LNCAP (cell line): ENCODE measurements at regions not wholly inside any gene's neighbourhood (a gene's known extent, or its start where the extent isn't known, plus 50 kb on each side); places are given as distances from the start of the nearest gene placed in this dataset.

Source experiments
- TF ChIP-seq, protein P1 (sequence below): fragments of 450-650 bp; IDR thresholded peaks from 2 replicates; pipeline ENCODE4 v1.5.1; 2017; ENCODE audit warnings: mild to moderate bottlenecking

DNA sequence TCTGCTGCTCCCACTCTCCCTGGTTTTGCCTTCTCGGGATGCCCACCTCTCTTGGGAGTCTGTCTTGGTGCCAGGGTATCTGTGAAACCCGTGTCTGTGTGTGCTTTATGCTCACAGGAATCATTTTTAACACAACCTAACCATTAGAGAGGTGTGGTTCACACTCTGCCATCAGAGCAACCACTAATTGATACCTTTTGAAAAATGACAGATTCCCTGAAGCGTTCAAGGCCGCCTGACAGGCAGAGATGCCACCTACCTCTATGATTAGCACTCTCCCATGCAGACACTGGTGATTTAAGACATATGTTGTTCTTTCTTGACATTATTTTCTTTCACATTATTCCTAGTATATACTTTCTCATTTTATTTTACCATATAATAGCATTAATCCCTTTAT, 207.3 kb upstream of the SGCD start:
- TF ChIP-seq, protein P1, sequence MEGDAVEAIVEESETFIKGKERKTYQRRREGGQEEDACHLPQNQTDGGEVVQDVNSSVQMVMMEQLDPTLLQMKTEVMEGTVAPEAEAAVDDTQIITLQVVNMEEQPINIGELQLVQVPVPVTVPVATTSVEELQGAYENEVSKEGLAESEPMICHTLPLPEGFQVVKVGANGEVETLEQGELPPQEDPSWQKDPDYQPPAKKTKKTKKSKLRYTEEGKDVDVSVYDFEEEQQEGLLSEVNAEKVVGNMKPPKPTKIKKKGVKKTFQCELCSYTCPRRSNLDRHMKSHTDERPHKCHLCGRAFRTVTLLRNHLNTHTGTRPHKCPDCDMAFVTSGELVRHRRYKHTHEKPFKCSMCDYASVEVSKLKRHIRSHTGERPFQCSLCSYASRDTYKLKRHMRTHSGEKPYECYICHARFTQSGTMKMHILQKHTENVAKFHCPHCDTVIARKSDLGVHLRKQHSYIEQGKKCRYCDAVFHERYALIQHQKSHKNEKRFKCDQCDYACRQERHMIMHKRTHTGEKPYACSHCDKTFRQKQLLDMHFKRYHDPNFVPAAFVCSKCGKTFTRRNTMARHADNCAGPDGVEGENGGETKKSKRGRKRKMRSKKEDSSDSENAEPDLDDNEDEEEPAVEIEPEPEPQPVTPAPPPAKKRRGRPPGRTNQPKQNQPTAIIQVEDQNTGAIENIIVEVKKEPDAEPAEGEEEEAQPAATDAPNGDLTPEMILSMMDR = no peak

DNA sequence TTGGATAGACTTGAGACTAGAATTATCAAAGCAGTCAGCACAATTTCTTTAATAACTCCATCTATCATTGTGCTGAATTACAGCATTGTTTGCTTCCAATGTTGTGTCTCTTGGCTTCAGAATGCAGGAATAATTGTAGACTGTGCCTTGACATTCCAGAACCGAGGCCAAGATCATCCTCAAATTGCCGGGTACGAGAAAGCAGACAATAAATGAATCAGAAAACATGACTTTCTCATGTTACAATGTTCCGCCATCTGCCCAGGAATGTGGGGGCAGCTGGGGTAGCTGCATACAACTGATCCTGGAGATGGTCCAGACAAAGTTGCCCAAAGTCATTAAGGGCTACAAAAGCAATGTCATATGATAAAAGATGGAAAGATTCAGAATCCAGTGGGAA, 206.2 kb upstream of the SGCD start:
- TF ChIP-seq, protein P1 = no peak

DNA sequence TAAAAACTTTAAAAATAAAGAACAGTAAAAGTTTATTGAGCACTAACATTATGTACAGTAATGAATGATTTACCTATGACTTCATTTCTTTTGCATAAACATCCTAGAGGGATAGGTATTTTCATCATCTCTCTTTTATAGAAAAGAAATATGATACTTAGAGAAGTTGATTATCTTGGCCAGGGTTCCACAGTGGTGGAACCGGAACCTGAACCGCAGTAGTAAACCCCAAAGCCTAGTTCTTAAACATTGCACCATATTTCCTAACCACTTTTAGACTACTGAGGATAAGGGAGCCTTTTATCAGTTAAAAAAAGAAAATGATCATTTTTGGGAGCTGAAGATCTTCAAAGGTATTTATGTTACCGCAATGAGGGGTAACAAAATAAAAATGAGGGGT, 205.7 kb upstream of the SGCD start:
- TF ChIP-seq, protein P1 = no peak

DNA sequence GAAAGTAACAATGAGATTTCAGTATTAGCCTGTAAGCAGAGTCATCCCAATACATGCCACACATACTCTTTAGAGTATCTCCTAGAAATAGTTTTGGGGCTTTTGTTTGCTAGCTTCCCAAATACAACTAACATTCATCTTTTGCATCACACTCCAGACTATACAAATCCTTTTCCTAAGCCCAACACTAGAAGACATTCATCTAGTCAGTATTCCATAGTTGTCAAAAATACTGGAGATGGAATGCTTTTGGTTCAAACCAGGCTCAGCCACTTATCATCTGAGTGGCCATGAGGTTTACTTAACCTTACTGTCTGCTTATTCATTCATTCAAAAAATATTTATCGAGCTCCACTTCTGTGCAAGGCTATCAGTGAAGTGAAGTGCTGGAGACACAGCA, 205.1 kb upstream of the SGCD start:
- TF ChIP-seq, protein P1 = no peak

DNA sequence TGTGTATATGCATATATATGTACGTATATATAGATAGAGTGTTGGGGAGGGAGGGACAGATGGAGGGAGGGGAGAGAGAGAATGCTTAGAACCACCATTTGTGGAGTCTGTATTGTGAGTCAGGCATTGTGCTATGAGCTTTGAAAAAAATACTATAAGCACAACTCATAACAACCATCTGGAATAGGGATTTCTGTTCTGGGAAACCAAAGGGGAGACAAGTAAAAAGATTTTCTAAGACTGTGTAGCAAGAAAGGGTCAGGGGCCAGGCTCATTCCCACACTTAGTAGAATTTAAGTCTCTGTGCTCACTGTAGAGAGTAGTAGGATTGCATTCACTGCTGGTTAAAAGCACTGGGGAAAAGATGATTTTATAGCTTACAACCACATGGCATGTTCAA, 202.3 kb upstream of the SGCD start:
- TF ChIP-seq, protein P1 = no peak

DNA sequence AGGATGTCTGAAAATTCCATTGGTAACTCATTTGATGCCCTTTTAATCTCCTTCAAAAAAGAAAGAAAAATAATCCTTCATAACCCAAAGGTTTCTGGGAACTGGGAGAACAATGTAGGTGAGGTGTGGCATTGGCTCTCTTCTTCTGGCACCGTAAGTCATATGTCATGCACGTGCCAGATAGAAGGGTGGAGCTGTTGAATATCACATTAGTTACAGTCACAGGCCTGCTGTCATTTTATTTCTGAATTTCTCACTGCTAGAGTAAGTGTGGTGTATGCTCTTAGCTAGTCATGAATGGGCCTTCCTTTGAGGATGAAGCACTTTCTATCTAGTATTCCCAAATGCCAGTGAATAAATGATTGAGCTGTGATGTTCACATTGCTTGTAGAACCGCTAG, 201.8 kb upstream of the SGCD start:
- TF ChIP-seq, protein P1 = no peak

DNA sequence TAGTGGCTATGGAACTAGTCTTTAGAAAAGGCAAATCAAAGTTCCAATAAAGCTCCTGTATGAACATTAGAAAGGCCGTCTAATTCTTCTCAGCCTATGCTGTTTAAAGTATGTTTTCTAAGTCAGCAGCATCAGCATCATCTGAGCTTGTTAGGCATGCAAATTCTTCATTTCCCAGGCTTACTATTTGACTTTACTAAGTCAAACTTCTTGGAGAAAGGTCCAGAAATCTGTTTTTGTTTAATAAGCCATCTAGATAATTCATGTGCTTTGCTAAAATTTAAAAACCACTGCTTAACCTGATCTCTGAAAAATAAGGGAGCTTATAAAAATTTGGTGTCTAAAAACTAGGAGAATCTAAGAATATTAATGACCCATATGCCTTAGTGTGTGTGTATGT, 200.2 kb upstream of the SGCD start:
- TF ChIP-seq, protein P1 = no peak

DNA sequence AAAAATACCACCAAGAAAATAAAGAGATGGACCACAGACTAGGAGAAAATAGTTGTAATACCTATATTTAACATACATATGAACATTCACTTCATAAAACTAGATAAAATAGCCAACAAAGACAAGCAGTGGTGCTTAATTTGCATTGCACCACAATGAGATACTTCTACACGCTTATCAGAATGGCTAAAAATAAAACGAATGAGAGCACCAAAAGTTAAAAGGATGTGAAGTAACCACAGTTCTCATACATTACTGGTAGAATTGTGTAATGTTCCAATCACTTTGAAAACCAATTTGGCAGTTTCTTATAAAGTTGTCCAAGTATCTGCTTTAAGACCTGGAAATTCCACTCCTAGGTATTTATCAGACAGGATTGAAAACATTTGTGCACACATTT, 198.9 kb upstream of the SGCD start:
- TF ChIP-seq, protein P1 = no peak
